ENCODE measurements at regions not wholly inside any gene's neighbourhood (a gene's known extent, or its start where the extent isn't known, plus 50 kb on each side); places are given as distances from the start of the nearest gene placed in this dataset.

DNA sequence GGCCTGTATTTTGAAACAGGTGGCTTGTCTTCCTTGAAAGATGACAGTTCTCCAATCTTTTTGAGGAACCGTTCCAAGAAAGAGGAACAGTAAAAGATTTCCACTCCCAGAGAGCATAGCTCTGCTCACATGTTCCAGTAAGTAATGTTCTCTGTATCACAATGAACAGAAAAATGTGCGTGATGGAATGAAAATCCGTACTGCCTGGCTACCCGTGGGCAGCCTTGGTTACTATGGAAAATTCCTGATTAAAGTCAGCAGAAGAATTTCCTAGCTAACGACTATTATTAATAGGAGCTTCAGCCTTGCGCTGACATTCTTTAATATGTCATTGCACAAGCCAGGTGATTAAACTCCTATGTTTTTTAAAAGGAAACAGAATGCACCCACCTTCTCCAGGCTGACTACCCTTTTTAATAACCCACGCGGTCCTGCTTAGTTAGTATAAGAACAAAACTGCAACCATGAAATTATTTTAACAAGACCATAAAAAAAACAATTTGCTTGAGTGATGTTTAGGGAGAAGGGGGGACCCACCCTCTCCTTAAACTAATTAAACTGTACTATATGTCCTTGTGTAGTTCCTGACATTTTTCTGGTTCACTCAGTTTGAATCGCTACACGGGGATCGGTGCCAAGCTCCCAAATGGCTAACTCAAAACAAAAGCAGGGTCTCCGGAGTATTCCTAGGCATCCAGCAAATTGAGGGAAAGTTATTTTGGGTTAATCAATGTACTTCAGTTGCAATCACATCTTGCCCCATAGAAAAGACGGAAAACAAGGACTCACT, 54.8 kb upstream of the CPEB4 start:
- H3K27ac ChIP-seq = no peak overlapping the region
- TF ChIP-seq, protein P1, sequence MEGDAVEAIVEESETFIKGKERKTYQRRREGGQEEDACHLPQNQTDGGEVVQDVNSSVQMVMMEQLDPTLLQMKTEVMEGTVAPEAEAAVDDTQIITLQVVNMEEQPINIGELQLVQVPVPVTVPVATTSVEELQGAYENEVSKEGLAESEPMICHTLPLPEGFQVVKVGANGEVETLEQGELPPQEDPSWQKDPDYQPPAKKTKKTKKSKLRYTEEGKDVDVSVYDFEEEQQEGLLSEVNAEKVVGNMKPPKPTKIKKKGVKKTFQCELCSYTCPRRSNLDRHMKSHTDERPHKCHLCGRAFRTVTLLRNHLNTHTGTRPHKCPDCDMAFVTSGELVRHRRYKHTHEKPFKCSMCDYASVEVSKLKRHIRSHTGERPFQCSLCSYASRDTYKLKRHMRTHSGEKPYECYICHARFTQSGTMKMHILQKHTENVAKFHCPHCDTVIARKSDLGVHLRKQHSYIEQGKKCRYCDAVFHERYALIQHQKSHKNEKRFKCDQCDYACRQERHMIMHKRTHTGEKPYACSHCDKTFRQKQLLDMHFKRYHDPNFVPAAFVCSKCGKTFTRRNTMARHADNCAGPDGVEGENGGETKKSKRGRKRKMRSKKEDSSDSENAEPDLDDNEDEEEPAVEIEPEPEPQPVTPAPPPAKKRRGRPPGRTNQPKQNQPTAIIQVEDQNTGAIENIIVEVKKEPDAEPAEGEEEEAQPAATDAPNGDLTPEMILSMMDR (conservative IDR thresholded peaks at IDR 0.05) = no peak
- no peak for TF ChIP-seq ZFX (IDR thresholded peaks at IDR 0.05)

DNA sequence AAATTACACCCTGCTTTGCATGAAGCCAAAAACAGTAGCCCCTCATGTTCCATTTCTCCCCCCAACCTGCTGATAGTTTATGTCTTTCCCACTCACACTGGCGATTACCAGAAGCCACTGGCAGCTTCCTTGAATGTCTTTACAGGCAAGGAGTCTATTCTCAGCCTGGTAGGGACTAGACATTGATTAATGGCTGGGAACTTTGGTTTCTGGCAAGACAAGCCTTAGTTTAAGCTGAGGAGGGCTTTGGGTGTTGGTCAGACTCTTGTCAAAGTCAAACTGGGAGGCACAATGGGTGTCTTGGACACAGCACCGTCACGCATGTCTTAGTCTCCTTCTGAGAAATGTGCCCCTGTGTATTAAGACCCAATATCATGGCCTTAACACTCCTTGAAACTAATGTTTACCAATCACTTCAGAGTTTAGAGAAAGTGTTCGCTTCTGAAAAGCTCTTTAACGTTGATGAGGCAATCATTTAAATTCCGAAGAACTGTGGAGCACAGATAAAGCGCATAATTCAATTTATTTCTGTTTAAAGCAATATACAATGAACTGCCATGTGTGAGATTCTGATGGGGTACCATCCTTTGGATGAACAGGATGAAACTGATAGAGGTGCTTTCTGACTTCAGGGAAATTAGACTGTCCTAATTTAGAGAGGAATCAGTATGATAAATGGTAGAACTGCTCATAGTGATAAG, 53.9 kb upstream of the CPEB4 start:
- TF ChIP-seq, protein P1 (conservative IDR thresholded peaks at IDR 0.05) = no peak
- no peak for TF ChIP-seq ZFX (IDR thresholded peaks at IDR 0.05)
- H3K27ac ChIP-seq = no peak overlapping the region

DNA sequence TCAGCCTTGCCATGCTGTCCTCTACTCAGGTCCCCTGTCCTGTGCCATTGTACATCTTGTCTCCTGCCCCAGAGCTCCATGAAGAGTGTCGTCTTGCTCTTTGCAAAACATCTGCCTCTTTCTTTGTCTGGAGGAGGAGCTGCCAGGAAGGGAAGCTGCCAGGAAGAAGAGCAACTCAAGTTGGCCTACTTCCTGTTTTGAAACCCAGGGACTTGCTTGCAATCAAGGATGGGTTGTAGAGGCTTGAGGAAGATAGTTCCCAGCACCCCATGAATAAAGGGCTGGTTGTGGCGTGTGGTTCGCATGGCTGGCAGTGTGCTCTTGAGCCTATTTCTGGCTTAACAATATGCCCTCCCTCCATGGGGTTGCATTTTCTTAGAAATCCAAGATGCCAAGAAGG, 53.0 kb upstream of the CPEB4 start:
- no peak for TF ChIP-seq ZFX (IDR thresholded peaks at IDR 0.05)
- TF ChIP-seq, protein P1 (conservative IDR thresholded peaks at IDR 0.05) = no peak
- H3K27ac ChIP-seq = no peak overlapping the region

DNA sequence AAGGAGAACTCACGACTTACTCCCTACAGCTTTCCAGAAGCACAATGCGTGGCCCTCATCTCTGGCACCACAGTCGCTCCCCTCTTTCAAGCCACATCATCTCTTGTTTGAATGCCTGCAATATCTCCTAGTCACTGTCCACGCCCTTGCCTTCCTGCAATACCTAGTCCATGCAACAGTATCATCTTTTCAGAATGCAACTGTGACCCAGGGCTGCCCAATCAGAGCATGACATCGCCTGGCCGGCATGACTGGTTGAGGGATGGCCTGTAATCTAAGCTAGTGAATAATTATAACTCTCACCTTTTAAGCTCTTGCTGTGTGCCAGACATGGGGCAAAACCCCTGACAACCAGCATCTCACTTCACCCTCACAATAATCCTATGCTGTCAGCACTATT, 52.5 kb upstream of the CPEB4 start:
- TF ChIP-seq, protein P1 (conservative IDR thresholded peaks at IDR 0.05) = no peak
- no peak for TF ChIP-seq ZFX (IDR thresholded peaks at IDR 0.05)
- no peak overlapping the region for H3K27ac ChIP-seq

DNA sequence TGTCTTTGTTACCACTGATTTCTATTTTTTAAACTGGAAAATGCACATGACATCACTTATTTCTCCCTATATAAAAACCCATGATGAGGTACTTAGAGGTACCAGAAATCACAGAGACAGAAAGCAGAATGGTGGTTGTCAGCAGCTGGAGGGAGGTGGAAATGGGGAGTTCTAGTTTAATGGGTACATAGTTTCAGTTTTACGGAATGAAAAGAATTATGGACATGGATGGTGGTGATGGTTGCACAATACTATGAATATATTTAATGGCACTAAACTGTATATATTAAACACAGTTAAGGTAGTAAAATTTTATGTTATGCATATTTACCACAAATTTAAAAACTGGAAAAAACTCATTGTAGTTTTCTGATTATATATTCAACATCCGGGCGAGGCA, 50.5 kb upstream of the CPEB4 start:
- TF ChIP-seq, protein P1 (conservative IDR thresholded peaks at IDR 0.05) = no peak
- TF ChIP-seq ZFX (IDR thresholded peaks at IDR 0.05) = no peak
- H3K27ac ChIP-seq = no peak overlapping the region

All from C4-2B (cell line).